H1 (cell line): ENCODE measurements at regions not wholly inside any gene's neighbourhood (a gene's known extent, or its start where the extent isn't known, plus 50 kb on each side); places are given as distances from the start of the nearest gene placed in this dataset.

Experiments
- CTCF ChIA-PET: fragments of 300-600 bp; sonication (Branson Sonifier 250); formaldehyde crosslinking; loops from one replicate; lab custom pipeline; 2021; ENCODE audit not compliant: partially characterized antibody; lab: Charles Lee
- POLR2A ChIA-PET: fragments of 300-600 bp; sonication (Branson Sonifier 250); formaldehyde crosslinking; loops from one replicate; lab custom pipeline; 2021; ENCODE audit warnings: inconsistent platforms; ENCODE audit not compliant: partially characterized antibody; lab: Charles Lee
- DNase-seq, 2 experiments: peaks; one replicate each; pipeline versions ENCODE4 v3.0.0 to v3.0.0-alpha.2; 2010 to 2022; ENCODE audit warnings: low spot score in 2 of 2, low read depth in 1 of 2, mixed read lengths in 1 of 2
- FAIRE-seq: peaks from 2 replicates; lab custom pipeline; 2011; peaks lifted over from hg19 to GRCh38; lab: Jason Lieb, UNC
- H2AFZ ChIP-seq: 2 replicates; pipeline ENCODE4 v1.8.1; 2012; ENCODE audit warnings: low read length, inconsistent platforms
- H2AK5ac ChIP-seq: 2 replicates; pipeline ENCODE4 v1.6.1; 2013; ENCODE audit warnings: low read depth, low read length
- H2BK120ac ChIP-seq: replicated peaks from 2 replicates; pipeline ENCODE3; 2013; ENCODE audit warnings: low read depth, low read length, inconsistent platforms
- H2BK12ac ChIP-seq: 2 replicates; pipeline ENCODE4 v1.6.1; 2013; ENCODE audit warnings: low read depth, low read length
- H2BK15ac ChIP-seq: 2 replicates; pipeline ENCODE4 v1.6.1; 2013; ENCODE audit warnings: low read length
- H2BK20ac ChIP-seq: 2 replicates; pipeline ENCODE4 v1.6.1; 2013; ENCODE audit warnings: low read length
- H2BK5ac ChIP-seq: 2 replicates; pipeline ENCODE4 v1.6.1; 2013; ENCODE audit warnings: low read depth, low read length
- H3K14ac ChIP-seq: 2 replicates; pipeline ENCODE4 v1.6.1; 2013; ENCODE audit warnings: inconsistent platforms; ENCODE audit not compliant: insufficient read length
- H3K18ac ChIP-seq: 2 replicates; pipeline ENCODE4 v1.6.1; 2013; ENCODE audit warnings: low read length; ENCODE audit errors: extremely low read depth
- H3K23ac ChIP-seq: 2 replicates; pipeline ENCODE4 v1.6.1; 2013; ENCODE audit warnings: inconsistent platforms; ENCODE audit not compliant: insufficient read length
- H3K23me2 ChIP-seq: 2 replicates; pipeline ENCODE4 v1.6.1; 2013; ENCODE audit warnings: low read depth, low read length
- H3K27ac ChIP-seq: 2 replicates; pipeline ENCODE4 v1.6.1; 2011; ENCODE audit warnings: low read depth, low read length, inconsistent platforms
- H3K27me3 ChIP-seq, 4 experiments: replicated peaks in 1 of 4; 1 replicate in 1 of 4; 2 replicates in 3 of 4; pipeline versions ENCODE4 v1.6.1 to v1.8.1; 2011 to 2013; ENCODE audit warnings: low read length in 3 of 4, mild to moderate bottlenecking in 3 of 4, inconsistent platforms in 2 of 4, mixed read lengths in 2 of 4, moderate library complexity in 1 of 4; ENCODE audit not compliant: control insufficient read depth in 3 of 4, insufficient read depth in 3 of 4; ENCODE audit errors: extremely low read depth in 1 of 4
- H3K36me3 ChIP-seq, 4 experiments: 2 replicates each; pipeline versions ENCODE4 v1.6.1 to v1.8.1; 2011 to 2013; ENCODE audit warnings: mild to moderate bottlenecking in 4 of 4, low read length in 3 of 4, moderate library complexity in 2 of 4, control low read depth in 1 of 4, inconsistent platforms in 1 of 4; ENCODE audit not compliant: insufficient read depth in 4 of 4, control insufficient read depth in 2 of 4
- H3K4ac ChIP-seq: replicated peaks from 2 replicates; pipeline ENCODE3; 2013; ENCODE audit warnings: low read length, low read depth, mixed read lengths, inconsistent platforms; ENCODE audit not compliant: insufficient read length
- H3K4me1 ChIP-seq, 4 experiments: replicated peaks in 1 of 4; 1 replicate in 1 of 4; 2 replicates in 3 of 4; pipeline versions ENCODE4 v1.6.1 to v1.8.1; 2011 to 2013; ENCODE audit warnings: low read length in 3 of 4, inconsistent platforms in 2 of 4, mixed read lengths in 1 of 4; ENCODE audit not compliant: insufficient read depth in 4 of 4, control insufficient read depth in 3 of 4
- H3K4me2 ChIP-seq, 2 experiments: 2 replicates each; pipeline versions ENCODE4 v1.6.1 to v1.8.1; 2011 to 2013; ENCODE audit warnings: low read depth in 2 of 2, low read length in 2 of 2, control low read depth in 1 of 2, inconsistent platforms in 1 of 2, mild to moderate bottlenecking in 1 of 2; ENCODE audit not compliant: insufficient read depth in 1 of 2
- H3K4me3 ChIP-seq, 4 experiments: fragments of 200-600, 300-600 bp in 1 of 4; sonication (generic), shearing (Covaris generic), sonication (Bioruptor Twin) in 1 of 4; 2 replicates each; pipeline versions ENCODE4 v1.5.1 to v1.8.1; 2011 to 2016; ENCODE audit warnings: low read length in 4 of 4, low read depth in 3 of 4, control low read depth in 2 of 4, inconsistent platforms in 2 of 4, mild to moderate bottlenecking in 2 of 4, mixed read lengths in 1 of 4, moderate library complexity in 1 of 4; ENCODE audit not compliant: insufficient read depth in 2 of 4; ENCODE audit errors: extremely low read depth in 1 of 4
- H3K56ac ChIP-seq: replicated peaks from 2 replicates; pipeline ENCODE3; 2013; ENCODE audit warnings: low read depth, mild to moderate bottlenecking, mixed read lengths, low read length, inconsistent platforms; ENCODE audit not compliant: insufficient read length
- H3K79me1 ChIP-seq: 2 replicates; pipeline ENCODE4 v1.6.1; 2013; ENCODE audit warnings: low read depth, low read length, control low read depth
- H3K79me2 ChIP-seq, 2 experiments: 2 replicates each; pipeline versions ENCODE4 v1.6.1 to v1.8.1; 2012 to 2013; ENCODE audit warnings: low read length in 2 of 2, mild to moderate bottlenecking in 2 of 2, inconsistent platforms in 1 of 2; ENCODE audit not compliant: insufficient read depth in 2 of 2, control insufficient read depth in 1 of 2
- H3K9ac ChIP-seq, 4 experiments: replicated peaks in 1 of 4; 1 replicate in 1 of 4; 2 replicates in 3 of 4; pipeline versions ENCODE4 v1.6.1 to v1.8.1; 2011 to 2013; ENCODE audit warnings: low read depth in 3 of 4, low read length in 3 of 4, control low read depth in 2 of 4, mild to moderate bottlenecking in 2 of 4, moderate library complexity in 2 of 4, inconsistent platforms in 1 of 4; ENCODE audit errors: extremely low read depth in 1 of 4
- H3K9me3 ChIP-seq, 2 experiments: 2 replicates each; pipeline versions ENCODE4 v1.6.1 to v1.8.1; 2012 to 2013; ENCODE audit warnings: mild to moderate bottlenecking in 2 of 2, moderate library complexity in 2 of 2, control low read depth in 1 of 2, inconsistent platforms in 1 of 2, low read depth in 1 of 2, low read length in 1 of 2, mixed read lengths in 1 of 2; ENCODE audit not compliant: insufficient read depth in 2 of 2
- H4K20me1 ChIP-seq, 2 experiments: replicated peaks in 1 of 2; 2 replicates each; pipeline versions ENCODE3 to v1.8.1; 2011 to 2013; ENCODE audit warnings: inconsistent platforms in 2 of 2, low read length in 2 of 2, mild to moderate bottlenecking in 1 of 2; ENCODE audit not compliant: insufficient read depth in 2 of 2, control insufficient read depth in 1 of 2
- H4K5ac ChIP-seq: 2 replicates; pipeline ENCODE4 v1.6.1; 2013; ENCODE audit warnings: low read length, low read depth, mixed read lengths, inconsistent platforms; ENCODE audit not compliant: insufficient read length
- H4K8ac ChIP-seq: 2 replicates; pipeline ENCODE4 v1.8.0; 2013; ENCODE audit warnings: mild to moderate bottlenecking, moderate library complexity, low read length, inconsistent platforms; ENCODE audit not compliant: insufficient read depth; ENCODE audit errors: extremely low read depth
- H4K91ac ChIP-seq: replicated peaks from 2 replicates; pipeline ENCODE3; 2013; ENCODE audit warnings: low read length, mixed read lengths, inconsistent platforms; ENCODE audit not compliant: insufficient read length
- MAFK ChIP-seq: IDR thresholded peaks from 2 replicates; pipeline ENCODE4 v1.6.1; 2012; ENCODE audit warnings: low read depth, mild to moderate bottlenecking, improper control_type of control experiment, low read length
- WGBS, 2 experiments: shearing (Covaris generic) in 1 of 2; methylation state at CpG; one replicate each; pipeline versions ENCODE4 v1.1.6 to v1.1.7; 2013 to 2015; ENCODE audit warnings: low lambda C conversion rate in 2 of 2, mixed read lengths in 2 of 2, inconsistent platforms in 1 of 2, low coverage in 1 of 2, missing lambda C conversion rate in 1 of 2; ENCODE audit not compliant: insufficient replicate concordance in 2 of 2, insufficient coverage in 1 of 2, insufficient read length in 1 of 2; ENCODE audit errors: extremely low coverage in 1 of 2, missing lambda C conversion rate in 1 of 2; 5-methylcytosine and 5-hydroxymethylcytosine counted together
- TF ChIP-seq, protein P1 (sequence below): IDR thresholded peaks from 2 replicates; pipeline ENCODE4 v1.6.1; 2011; ENCODE audit warnings: low read length, improper control_type of control experiment

DNA sequence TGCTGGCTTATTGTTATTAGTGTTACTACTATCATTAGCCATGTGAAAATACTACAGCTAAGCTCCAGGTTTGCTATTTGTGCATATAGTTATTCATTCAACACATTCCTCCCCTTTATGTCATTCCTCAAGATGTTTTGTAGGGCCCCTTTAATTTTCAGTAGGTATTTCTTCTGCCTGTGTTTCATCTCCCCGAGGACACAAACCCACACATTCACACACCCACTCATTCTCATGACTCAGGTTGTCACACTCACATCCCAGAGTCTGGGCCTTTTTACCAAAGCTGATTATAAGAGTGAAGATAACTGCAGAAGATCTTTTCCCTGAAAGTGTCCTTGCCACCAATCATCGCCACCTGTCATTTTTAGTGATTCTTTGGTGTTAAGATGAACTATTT is 68.6 kb upstream of the SPOPL start:
- no peak overlapping the region for H3K56ac ChIP-seq
- no peak overlapping the region for H3K4me2 ChIP-seq
- H3K14ac ChIP-seq, result no peak overlapping the region
- no peak overlapping the region for H4K8ac ChIP-seq
- no peak overlapping the region for H3K4me3 ChIP-seq
- 93% methylated on average over 2 of the region's 2 CpGs; no CpG with 5 or more reads in 1 of the 2 experiments for WGBS, 2 experiments
- H4K5ac ChIP-seq, result no peak overlapping the region
- no peak overlapping the region for H3K23ac ChIP-seq
- H2BK15ac ChIP-seq, result no peak overlapping the region
- H3K4me1 ChIP-seq, result no peaks in the 10 kb centered on the region
- no peaks in the 10 kb centered on the region for H3K23me2 ChIP-seq
- H2BK12ac ChIP-seq, result no peak overlapping the region
- H2BK20ac ChIP-seq, result no peak overlapping the region
- no peak overlapping the region for H3K4ac ChIP-seq
- no peak for TF ChIP-seq MAFK
- TF ChIP-seq, protein P1, sequence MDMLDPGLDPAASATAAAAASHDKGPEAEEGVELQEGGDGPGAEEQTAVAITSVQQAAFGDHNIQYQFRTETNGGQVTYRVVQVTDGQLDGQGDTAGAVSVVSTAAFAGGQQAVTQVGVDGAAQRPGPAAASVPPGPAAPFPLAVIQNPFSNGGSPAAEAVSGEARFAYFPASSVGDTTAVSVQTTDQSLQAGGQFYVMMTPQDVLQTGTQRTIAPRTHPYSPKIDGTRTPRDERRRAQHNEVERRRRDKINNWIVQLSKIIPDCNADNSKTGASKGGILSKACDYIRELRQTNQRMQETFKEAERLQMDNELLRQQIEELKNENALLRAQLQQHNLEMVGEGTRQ, result no peak
- CTCF ChIA-PET, result interaction anchor here (0.6 kb wide), 1 partner anchor 353 kb away, joined by 5 read pairs; no protein-coding TSS in a partner anchor
- POLR2A ChIA-PET, result no interaction called here
- no peak overlapping the region for H3K18ac ChIP-seq
- no peaks in the 10 kb centered on the region for H3K79me1 ChIP-seq
- H3K9ac ChIP-seq, result no peak overlapping the region
- H2BK120ac ChIP-seq, result no peak overlapping the region
- H3K9me3 ChIP-seq, result no peaks in the 10 kb centered on the region
- no peak overlapping the region for H3K27ac ChIP-seq
- no peaks in the 10 kb centered on the region for H4K20me1 ChIP-seq
- no peak overlapping the region for H2AK5ac ChIP-seq
- no peak overlapping the region for H4K91ac ChIP-seq
- H2BK5ac ChIP-seq, result no peak overlapping the region
- no peak overlapping the region for H2AFZ ChIP-seq
- FAIRE-seq (no peak), DNase-seq (no peak)
- no peaks in the 10 kb centered on the region for H3K36me3 ChIP-seq
- H3K79me2 ChIP-seq, result no peaks in the 10 kb centered on the region
- H3K27me3 ChIP-seq, result no peaks in the 10 kb centered on the region
